Activated T-cell treated with anti-CD3 and anti-CD28 coated beads for 48 hours (primary cell): ENCODE measurements at regions not wholly inside any gene's neighbourhood (a gene's known extent, or its start where the extent isn't known, plus 50 kb on each side); places are given as distances from the start of the nearest gene placed in this dataset.

Source experiments
- DNase-seq: peaks from one replicate; pipeline ENCODE4 v3.0.0-alpha.2; 2020; ENCODE audit warnings: low read depth

GRCh38 chr7:109295158-109295557 is 725.5 kb downstream of the DNAJB9 start:
- no peak for DNase-seq

- no peak for DNase-seq
These were observed 739.1 kb downstream of the DNAJB9 start for GRCh38 chr7:109308816-109309215.

- no peak for DNase-seq
These were observed 740.1 kb downstream of the DNAJB9 start for GRCh38 chr7:109309790-109310189.

GRCh38 chr7:109318136-109318535 is 748.5 kb downstream of the DNAJB9 start:
- no peak for DNase-seq

GRCh38 chr7:109322833-109323232 is 753.2 kb downstream of the DNAJB9 start:
- no peak for DNase-seq

GRCh38 chr7:109331423-109331822 is 761.7 kb downstream of the DNAJB9 start:
- DNase-seq: no peak

GRCh38 chr7:109335951-109336350 is 766.3 kb downstream of the DNAJB9 start:
- DNase-seq: no peak

- no peak for DNase-seq
These were observed 766.9 kb downstream of the DNAJB9 start for GRCh38 chr7:109336531-109336930.

- no peak for DNase-seq
These were observed 774.0 kb downstream of the DNAJB9 start for GRCh38 chr7:109343678-109344077.

- DNase-seq: no peak
These were observed 781.8 kb downstream of the DNAJB9 start for GRCh38 chr7:109351493-109351892.

- no peak for DNase-seq
These were observed 784.3 kb downstream of the DNAJB9 start for GRCh38 chr7:109354000-109354399.

GRCh38 chr7:109354552-109354951 is 784.9 kb downstream of the DNAJB9 start:
- no peak for DNase-seq

GRCh38 chr7:109375823-109376222 is 806.1 kb downstream of the DNAJB9 start:
- no peak for DNase-seq

- no peak for DNase-seq
These were observed 806.9 kb downstream of the DNAJB9 start for GRCh38 chr7:109376576-109376975.

- DNase-seq: no peak
These were observed 807.6 kb downstream of the DNAJB9 start for GRCh38 chr7:109377076-109377884.

GRCh38 chr7:109386959-109387358 is 817.3 kb downstream of the DNAJB9 start:
- DNase-seq: no peak

GRCh38 chr7:109387530-109387929 is 817.9 kb downstream of the DNAJB9 start:
- no peak for DNase-seq

GRCh38 chr7:109391240-109391639 is 821.6 kb downstream of the DNAJB9 start:
- no peak for DNase-seq

- no peak for DNase-seq
These were observed 832.4 kb downstream of the DNAJB9 start for GRCh38 chr7:109402107-109402506.

- no peak for DNase-seq
These were observed 838.1 kb downstream of the DNAJB9 start for GRCh38 chr7:109407756-109408155.

GRCh38 chr7:109437957-109438356 is 868.3 kb downstream of the DNAJB9 start:
- no peak for DNase-seq

- no peak for DNase-seq
These were observed 880.1 kb downstream of the DNAJB9 start for GRCh38 chr7:109449760-109450159.

- DNase-seq: no peak
These were observed 886.4 kb downstream of the DNAJB9 start for GRCh38 chr7:109456116-109456515.

GRCh38 chr7:109460296-109460695 is 890.6 kb downstream of the DNAJB9 start:
- no peak for DNase-seq
